ENCODE measurements at regions not wholly inside any gene's neighbourhood (a gene's known extent, or its start where the extent isn't known, plus 50 kb on each side); places are given as distances from the start of the nearest gene placed in this dataset.

GRCh38 chr2:114082731-114083433 lies 193.0 kb downstream of the ACTR3 start:
- TF ChIP-seq CTCF (IDR thresholded peaks at IDR 0.05) (no peak), POLR2A (IDR thresholded peaks at IDR 0.05) (no peak), POLR2AphosphoS5 (IDR thresholded peaks at IDR 0.05) (no peak)
